ENCODE measurements at regions not wholly inside any gene's neighbourhood (a gene's known extent, or its start where the extent isn't known, plus 50 kb on each side); places are given as distances from the start of the nearest gene placed in this dataset.

GRCh38 chr5:118015511-118015910 lies 972.8 kb downstream of the DTWD2 start:
- Mint-ChIP-seq H3K9me3 (ENCODE audit: unreplicated experiment) (no peaks in the 10 kb centered on the region), H3K4me1 (ENCODE audit: insufficient read depth, unreplicated experiment) (no peaks in the 10 kb centered on the region), H3K27me3 (ENCODE audit: insufficient read depth, unreplicated experiment) (no peaks in the 10 kb centered on the region), H3K36me3 (ENCODE audit: insufficient read depth, unreplicated experiment) (no peaks in the 10 kb centered on the region), H3K27ac (ENCODE audit: low read depth, unreplicated experiment) (no peak overlapping the region), H3K4me3 (ENCODE audit: unreplicated experiment) (no peak overlapping the region)
- no peak for DNase-seq (ENCODE audit: unreplicated experiment)
- intact Hi-C loops (cut with micrococcal nuclease): no loop called here
- BruUV-seq (replicated peaks): no TSS peak
- no peak for TF ChIP-seq CTCF (IDR thresholded peaks at IDR 0.05; ENCODE audit: unreplicated experiment)
- CTCF ChIA-PET: no interaction called here
- POLR2A ChIA-PET: no interaction called here

- Mint-ChIP-seq H3K9me3 (ENCODE audit: unreplicated experiment) (no peaks in the 10 kb centered on the region), H3K36me3 (ENCODE audit: insufficient read depth, unreplicated experiment) (no peaks in the 10 kb centered on the region), H3K4me3 (ENCODE audit: unreplicated experiment) (no peak overlapping the region), H3K4me1 (ENCODE audit: insufficient read depth, unreplicated experiment) (no peaks in the 10 kb centered on the region), H3K27me3 (ENCODE audit: insufficient read depth, unreplicated experiment) (no peaks in the 10 kb centered on the region), H3K27ac (ENCODE audit: low read depth, unreplicated experiment) (no peak overlapping the region)
- ChIA-PET POLR2A (interaction anchor here (0.6 kb wide), 1 partner anchor 32 kb away, joined by 3 read pairs; no protein-coding TSS in a partner anchor), CTCF (interaction anchor here (0.7 kb wide), 1 partner anchor 13 kb away, joined by 3 read pairs; no protein-coding TSS in a partner anchor)
- intact Hi-C loops (cut with micrococcal nuclease): no loop called here
- no peak for TF ChIP-seq CTCF (IDR thresholded peaks at IDR 0.05; ENCODE audit: unreplicated experiment)
- BruUV-seq (replicated peaks): no TSS peak
- no peak for DNase-seq (ENCODE audit: unreplicated experiment)
Observed at GRCh38 chr5:118009741-118010297, 978.5 kb downstream of the DTWD2 start.

- no peaks in the 10 kb centered on the region for H3K36me3 Mint-ChIP-seq (ENCODE audit: insufficient read depth, unreplicated experiment)
- H3K27ac Mint-ChIP-seq (ENCODE audit: low read depth, unreplicated experiment): no peak overlapping the region
- ChIA-PET CTCF (interaction anchor here (0.6 to 0.7 kb wide), 3 partner anchors 24 to 1116 kb away, joined by 3 to 6 read pairs (median 3); no protein-coding TSS in a partner anchor), POLR2A (no interaction called here)
- intact Hi-C loops (cut with micrococcal nuclease): no loop called here
- TF ChIP-seq CTCF (IDR thresholded peaks at IDR 0.05; ENCODE audit: unreplicated experiment): no peak
- BruUV-seq (replicated peaks): no TSS peak
- no peaks in the 10 kb centered on the region for H3K4me1 Mint-ChIP-seq (ENCODE audit: insufficient read depth, unreplicated experiment)
- H3K9me3 Mint-ChIP-seq (ENCODE audit: unreplicated experiment): no peaks in the 10 kb centered on the region
- no peaks in the 10 kb centered on the region for H3K27me3 Mint-ChIP-seq (ENCODE audit: insufficient read depth, unreplicated experiment)
- no peak for DNase-seq (ENCODE audit: unreplicated experiment)
- H3K4me3 Mint-ChIP-seq (ENCODE audit: unreplicated experiment): no peak overlapping the region
Observed at GRCh38 chr5:118008779-118009178, 979.6 kb downstream of the DTWD2 start.

DNA sequence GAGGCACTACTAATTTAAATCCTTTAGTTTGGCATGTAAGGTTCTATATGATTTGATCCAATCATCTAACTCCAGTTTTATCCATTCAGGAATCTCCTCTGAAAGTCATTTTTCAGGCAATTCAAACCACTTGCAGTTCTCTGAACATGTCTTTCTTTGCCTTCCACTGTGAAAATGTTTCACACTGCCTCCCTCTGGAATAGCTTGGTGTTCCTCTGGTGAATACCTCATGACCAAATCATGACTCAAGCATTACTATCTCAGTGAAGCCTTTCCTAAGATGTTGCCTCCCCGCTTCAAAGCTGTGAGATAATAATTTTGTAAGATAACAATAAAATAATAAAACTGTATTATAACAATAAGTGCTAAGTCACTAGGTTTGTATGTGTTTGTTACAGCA lies 981.1 kb downstream of the DTWD2 start:
- Mint-ChIP-seq H3K27ac (ENCODE audit: low read depth, unreplicated experiment) (no peak overlapping the region), H3K4me3 (ENCODE audit: unreplicated experiment) (no peak overlapping the region), H3K9me3 (ENCODE audit: unreplicated experiment) (no peaks in the 10 kb centered on the region), H3K4me1 (ENCODE audit: insufficient read depth, unreplicated experiment) (no peaks in the 10 kb centered on the region), H3K36me3 (ENCODE audit: insufficient read depth, unreplicated experiment) (peaks cover 6% of the 10 kb centered on the region), H3K27me3 (ENCODE audit: insufficient read depth, unreplicated experiment) (no peaks in the 10 kb centered on the region)
- intact Hi-C loops (cut with micrococcal nuclease): no loop called here
- ChIA-PET POLR2A (no interaction called here), CTCF (interaction anchor here (0.7 to 1.0 kb wide), 3 partner anchors 16 to 595 kb away, joined by 3 read pairs; no protein-coding TSS in a partner anchor)
- no TSS peak for BruUV-seq (replicated peaks)
- no peak for DNase-seq (ENCODE audit: unreplicated experiment)
- TF ChIP-seq CTCF (IDR thresholded peaks at IDR 0.05; ENCODE audit: unreplicated experiment): no peak
